Coronary artery (tissue), 2 donors: ENCODE measurements at regions not wholly inside any gene's neighbourhood (a gene's known extent, or its start where the extent isn't known, plus 50 kb on each side); places are given as distances from the start of the nearest gene placed in this dataset.

Experiments
- DNase-seq: peaks from one replicate; pipeline ENCODE4 v3.0.0-alpha.2; 2017; ENCODE audit warnings: low spot score
- H3K27ac ChIP-seq, 2 donors: fragments of 200-600 bp; sonication (generic); one replicate each; pipeline ENCODE4 v1.5.1; 2016 to 2019
- H3K4me3 ChIP-seq: fragments of 200-600 bp; sonication (generic); 2 replicates; pipeline ENCODE4 v1.5.1; 2016; ENCODE audit warnings: mild to moderate bottlenecking, moderate library complexity
- TF ChIP-seq, protein P1 (sequence below): fragments of 200-600 bp; sonication (generic); IDR thresholded peaks from one replicate; pipeline ENCODE4 v1.5.1; 2019; ENCODE audit warnings: antibody characterized with exemption

DNA sequence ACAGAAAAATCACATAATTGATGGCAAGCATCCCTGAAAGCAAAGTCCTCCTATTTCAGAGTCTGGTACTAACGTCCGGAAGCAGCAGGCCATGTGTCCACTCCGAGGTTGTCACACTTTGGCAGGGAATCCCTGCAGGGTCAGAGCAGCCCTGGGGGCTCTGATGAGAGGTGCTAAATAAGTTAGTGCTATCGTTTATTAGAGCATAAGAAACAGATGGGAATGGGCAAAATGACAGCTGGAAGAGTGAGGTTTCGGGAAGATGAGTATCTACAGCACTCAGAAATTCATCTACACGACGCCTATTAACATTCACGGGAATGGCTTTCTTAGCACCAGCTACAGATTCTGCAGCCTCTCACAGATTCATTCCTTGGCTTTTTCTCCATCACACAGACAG lies 465.4 kb upstream of the PSMD7 start:
- Histone ChIP-seq H3K27ac (no peak overlapping the region), H3K4me3 (no peak overlapping the region)
- TF ChIP-seq, protein P1, sequence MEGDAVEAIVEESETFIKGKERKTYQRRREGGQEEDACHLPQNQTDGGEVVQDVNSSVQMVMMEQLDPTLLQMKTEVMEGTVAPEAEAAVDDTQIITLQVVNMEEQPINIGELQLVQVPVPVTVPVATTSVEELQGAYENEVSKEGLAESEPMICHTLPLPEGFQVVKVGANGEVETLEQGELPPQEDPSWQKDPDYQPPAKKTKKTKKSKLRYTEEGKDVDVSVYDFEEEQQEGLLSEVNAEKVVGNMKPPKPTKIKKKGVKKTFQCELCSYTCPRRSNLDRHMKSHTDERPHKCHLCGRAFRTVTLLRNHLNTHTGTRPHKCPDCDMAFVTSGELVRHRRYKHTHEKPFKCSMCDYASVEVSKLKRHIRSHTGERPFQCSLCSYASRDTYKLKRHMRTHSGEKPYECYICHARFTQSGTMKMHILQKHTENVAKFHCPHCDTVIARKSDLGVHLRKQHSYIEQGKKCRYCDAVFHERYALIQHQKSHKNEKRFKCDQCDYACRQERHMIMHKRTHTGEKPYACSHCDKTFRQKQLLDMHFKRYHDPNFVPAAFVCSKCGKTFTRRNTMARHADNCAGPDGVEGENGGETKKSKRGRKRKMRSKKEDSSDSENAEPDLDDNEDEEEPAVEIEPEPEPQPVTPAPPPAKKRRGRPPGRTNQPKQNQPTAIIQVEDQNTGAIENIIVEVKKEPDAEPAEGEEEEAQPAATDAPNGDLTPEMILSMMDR: no peak
- no peak for DNase-seq

DNA sequence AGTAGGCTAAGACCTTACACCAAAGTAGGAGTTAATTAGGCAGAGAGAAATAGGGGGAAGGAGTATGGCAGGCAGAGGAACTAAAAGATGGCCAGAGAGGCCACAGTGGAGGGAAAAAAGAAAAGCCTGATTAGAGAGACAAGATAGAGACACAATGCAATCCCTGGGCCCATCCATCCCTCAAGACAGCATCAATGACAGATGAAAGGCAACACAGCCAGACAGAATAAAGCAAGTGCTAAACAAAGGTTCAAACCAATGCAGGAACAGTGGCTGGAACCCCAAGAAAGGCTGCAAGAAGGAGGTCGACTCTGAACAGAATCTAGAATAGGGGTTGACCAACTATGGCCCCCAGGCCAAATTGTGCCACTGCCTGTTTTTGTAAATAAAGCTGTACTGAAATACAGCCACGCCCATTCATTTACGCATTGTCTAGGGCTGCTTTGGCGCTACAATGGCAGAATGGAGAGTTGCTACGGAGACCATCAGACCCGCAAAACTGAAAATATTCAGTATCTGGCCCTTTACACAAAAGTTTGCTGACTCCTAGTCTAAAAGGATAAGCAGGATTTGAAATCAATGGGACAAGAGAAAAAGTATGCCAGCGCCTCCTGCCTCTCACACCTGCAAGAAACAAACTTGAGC lies 473.3 kb upstream of the PSMD7 start:
- DNase-seq: no peak
- H3K27ac ChIP-seq: no peak overlapping the region
- no peak overlapping the region for H3K4me3 ChIP-seq
- TF ChIP-seq, protein P1: no peak

DNA sequence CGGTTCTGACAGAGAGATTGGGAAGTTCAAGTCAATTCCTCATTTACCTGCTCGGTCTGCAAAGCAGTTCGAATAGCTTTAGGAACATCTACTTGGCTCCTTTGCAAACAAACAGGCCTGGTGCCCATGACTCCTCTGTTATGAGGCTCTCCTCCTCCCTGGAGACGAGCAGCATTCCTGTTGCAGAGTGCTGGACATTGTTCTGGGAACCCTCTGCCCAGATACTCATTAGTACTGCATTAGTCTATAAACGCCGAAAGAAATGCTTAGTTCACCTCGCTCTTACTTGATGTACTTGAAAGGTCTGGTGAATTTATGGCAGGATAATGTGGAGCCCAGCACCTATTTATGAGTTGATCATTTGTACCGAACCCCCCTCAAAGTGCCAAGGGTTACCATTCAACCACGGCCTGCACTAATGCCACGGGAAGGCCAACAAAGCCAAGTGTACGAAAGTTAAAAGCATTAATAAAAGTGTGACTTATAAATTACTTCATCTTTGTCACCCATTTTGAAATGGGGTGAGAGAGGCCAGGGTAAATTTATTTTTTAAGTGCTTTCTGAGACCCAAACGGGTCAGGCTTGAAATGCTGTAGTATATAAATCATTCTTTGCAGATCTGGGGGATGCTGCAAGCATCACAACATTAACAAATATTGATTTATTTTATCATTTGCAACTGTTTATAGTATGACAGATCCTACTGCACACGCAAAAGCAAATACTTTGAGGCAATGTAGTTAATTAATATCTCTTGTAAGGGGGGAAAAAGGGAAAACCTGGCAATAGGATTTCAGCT lies 478.9 kb upstream of the PSMD7 start:
- Histone ChIP-seq H3K27ac (no peak overlapping the region), H3K4me3 (no peak overlapping the region)
- DNase-seq: no peak
- TF ChIP-seq, protein P1: no peak

DNA sequence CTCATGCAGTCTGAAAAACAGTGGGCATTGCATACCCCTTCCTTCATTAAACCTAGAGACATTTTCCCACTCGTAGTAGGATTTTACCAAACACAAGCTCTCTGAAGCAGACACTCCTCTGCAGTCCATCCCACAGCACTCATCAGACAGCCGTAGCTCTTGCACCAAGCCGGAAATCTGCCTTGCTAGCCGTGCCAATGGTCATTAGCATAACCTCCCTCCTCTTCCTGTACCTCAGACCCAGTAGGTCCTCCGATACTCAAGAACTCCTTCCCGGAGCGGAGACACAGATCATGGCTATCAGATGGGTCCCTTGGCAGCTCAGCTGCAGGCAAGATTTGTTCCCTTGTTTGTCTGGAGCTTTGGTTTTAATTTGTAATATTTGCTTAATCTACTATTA lies 483.1 kb upstream of the PSMD7 start:
- TF ChIP-seq, protein P1: no peak
- peak overlapping the region; percentile 15 for H3K4me3 ChIP-seq
- no peak overlapping the region for H3K27ac ChIP-seq
- DNase-seq: no peak

DNA sequence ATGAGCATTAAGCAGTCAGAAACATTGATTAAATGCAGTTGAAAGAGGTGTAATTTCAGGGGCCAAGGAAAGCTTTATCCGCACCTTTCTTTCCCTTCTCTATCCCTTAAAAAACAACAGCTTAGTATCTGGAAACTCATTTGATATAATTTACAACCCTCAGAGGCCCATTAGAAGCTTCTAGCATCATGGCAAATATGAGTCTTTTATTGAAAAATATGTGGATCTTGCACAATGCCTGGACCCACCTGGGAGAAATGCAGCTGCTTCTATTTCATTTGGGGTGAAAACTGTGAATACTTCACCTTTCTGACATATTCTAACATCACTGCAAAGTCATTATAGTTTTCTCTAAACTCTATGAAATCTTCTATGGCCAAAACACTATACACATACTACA lies 492.2 kb upstream of the PSMD7 start:
- no peak for DNase-seq
- TF ChIP-seq, protein P1: no peak
- no peak overlapping the region for H3K4me3 ChIP-seq
- H3K27ac ChIP-seq: no peak overlapping the region

DNA sequence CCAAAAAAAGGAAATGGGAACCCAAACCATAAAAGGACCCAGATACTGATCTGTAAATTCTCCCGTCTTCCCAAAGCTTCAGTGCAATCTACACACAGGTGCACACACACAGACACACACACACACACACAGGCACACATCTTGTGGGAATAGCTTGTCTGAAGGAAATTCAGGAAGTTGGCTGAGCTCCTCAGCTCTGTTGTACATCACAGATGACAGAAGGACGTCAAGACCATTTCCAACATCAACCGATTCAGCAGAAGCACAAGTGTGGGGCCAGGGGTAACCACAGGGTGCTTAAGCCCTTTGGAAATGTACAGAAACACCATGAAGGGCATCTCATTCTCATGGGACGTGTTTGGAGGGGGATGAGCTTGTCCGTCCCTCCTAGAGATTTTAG lies 498.1 kb upstream of the PSMD7 start:
- Histone ChIP-seq H3K27ac (no peak overlapping the region), H3K4me3 (no peak overlapping the region)
- no peak for DNase-seq
- TF ChIP-seq, protein P1: no peak

DNA sequence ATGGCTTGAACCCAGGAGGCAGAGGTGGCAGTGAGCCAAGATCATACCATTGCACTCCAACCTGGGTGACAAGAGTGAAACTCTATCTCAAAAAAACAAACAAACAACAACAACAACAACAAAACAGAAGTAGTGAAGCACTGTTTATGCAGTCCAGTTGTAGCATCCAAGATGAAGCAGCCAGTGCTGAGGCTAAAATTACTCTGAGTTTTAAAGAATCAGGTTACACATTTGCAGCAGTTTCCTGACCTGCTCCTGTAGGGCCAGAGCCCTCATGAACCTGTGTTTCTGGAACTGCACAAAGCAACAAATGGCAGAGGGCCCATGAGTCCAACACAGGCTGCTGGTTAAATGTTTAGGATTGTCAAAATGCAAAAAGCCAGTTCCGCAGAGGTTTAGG lies 499.5 kb upstream of the PSMD7 start:
- TF ChIP-seq, protein P1: no peak
- DNase-seq: no peak
- Histone ChIP-seq H3K4me3 (no peak overlapping the region), H3K27ac (peak overlapping the region in 1 of 2 donors; percentile 17)
